ENCODE measurements at regions not wholly inside any gene's neighbourhood (a gene's known extent, or its start where the extent isn't known, plus 50 kb on each side); places are given as distances from the start of the nearest gene placed in this dataset.

DNA sequence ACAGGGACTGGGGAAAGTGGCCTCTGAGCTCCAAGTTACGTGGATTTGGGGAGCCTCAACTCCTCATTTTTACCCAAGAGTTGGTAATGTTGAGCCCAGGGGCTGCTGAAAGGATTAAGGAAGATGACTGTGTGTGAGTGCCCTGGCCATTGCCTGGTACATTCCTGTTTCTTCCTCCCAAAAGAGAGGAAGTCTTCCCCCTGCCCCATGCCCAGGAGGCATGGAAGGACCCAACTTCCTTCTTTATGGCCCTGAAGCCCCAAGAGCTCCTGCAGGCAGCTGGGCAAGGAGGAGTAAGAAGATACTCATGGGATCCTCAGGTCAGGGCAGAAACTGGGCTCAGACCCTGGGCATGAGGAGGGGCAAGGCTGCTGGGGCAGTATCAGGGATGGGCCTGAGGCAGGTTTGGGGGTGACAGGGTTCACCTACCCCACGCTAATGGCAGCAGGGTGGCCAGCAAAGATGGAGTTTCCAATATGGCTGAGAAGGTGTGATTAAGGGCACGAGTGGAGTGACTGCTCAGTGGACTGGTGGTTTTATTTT, 118.3 kb upstream of the MVB12B start:
- TF ChIP-seq, protein P1, sequence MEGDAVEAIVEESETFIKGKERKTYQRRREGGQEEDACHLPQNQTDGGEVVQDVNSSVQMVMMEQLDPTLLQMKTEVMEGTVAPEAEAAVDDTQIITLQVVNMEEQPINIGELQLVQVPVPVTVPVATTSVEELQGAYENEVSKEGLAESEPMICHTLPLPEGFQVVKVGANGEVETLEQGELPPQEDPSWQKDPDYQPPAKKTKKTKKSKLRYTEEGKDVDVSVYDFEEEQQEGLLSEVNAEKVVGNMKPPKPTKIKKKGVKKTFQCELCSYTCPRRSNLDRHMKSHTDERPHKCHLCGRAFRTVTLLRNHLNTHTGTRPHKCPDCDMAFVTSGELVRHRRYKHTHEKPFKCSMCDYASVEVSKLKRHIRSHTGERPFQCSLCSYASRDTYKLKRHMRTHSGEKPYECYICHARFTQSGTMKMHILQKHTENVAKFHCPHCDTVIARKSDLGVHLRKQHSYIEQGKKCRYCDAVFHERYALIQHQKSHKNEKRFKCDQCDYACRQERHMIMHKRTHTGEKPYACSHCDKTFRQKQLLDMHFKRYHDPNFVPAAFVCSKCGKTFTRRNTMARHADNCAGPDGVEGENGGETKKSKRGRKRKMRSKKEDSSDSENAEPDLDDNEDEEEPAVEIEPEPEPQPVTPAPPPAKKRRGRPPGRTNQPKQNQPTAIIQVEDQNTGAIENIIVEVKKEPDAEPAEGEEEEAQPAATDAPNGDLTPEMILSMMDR (conservative IDR thresholded peaks at IDR 0.05; ENCODE audit: low read depth, low read length) = no peak
- no peak for DNase-seq (ENCODE audit: low read depth)
- no peak overlapping the region for H3K4me3 ChIP-seq (ENCODE audit: low read length)

GRCh38 chr9:126211441-126212074, 115.1 kb upstream of the MVB12B start:
- H3K4me3 ChIP-seq (ENCODE audit: low read length) = no peak overlapping the region
- DNase-seq (ENCODE audit: low read depth) = no peak
- TF ChIP-seq, protein P1 (conservative IDR thresholded peaks at IDR 0.05; ENCODE audit: low read depth, low read length) = no peak

DNA sequence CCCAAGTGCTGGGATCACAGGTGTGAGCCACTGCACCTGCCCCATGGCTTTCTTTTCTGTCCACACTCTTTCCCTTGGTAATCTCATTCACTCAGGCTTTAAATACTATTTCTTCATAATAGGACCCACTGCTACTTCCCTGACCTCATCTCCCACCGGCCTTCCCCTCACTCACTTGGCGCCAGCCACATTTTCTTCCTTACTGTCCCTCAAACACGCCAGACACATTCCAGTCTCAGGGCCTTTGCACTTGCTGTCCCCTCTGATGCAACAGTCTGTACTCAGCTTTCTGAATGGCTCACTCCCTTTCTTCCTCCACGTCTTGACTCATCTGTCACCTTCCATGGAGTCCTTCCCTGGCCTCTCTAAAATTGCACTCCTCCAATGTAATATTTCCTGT, 111.1 kb upstream of the MVB12B start:
- TF ChIP-seq, protein P1 (conservative IDR thresholded peaks at IDR 0.05; ENCODE audit: low read depth, low read length) = no peak
- no peak for DNase-seq (ENCODE audit: low read depth)
- no peak overlapping the region for H3K4me3 ChIP-seq (ENCODE audit: low read length)

- no peak overlapping the region for H3K4me3 ChIP-seq (ENCODE audit: low read length)
- TF ChIP-seq, protein P1 (conservative IDR thresholded peaks at IDR 0.05; ENCODE audit: low read depth, low read length) = no peak
- no peak for DNase-seq (ENCODE audit: low read depth)
Observed at GRCh38 chr9:126216826-126217225, 109.8 kb upstream of the MVB12B start.

GRCh38 chr9:126217250-126217653, 109.4 kb upstream of the MVB12B start:
- no peak for DNase-seq (ENCODE audit: low read depth)
- TF ChIP-seq, protein P1 (conservative IDR thresholded peaks at IDR 0.05; ENCODE audit: low read depth, low read length) = no peak
- no peak overlapping the region for H3K4me3 ChIP-seq (ENCODE audit: low read length)

- DNase-seq (ENCODE audit: low read depth) = no peak
- no peak overlapping the region for H3K4me3 ChIP-seq (ENCODE audit: low read length)
- TF ChIP-seq, protein P1 (conservative IDR thresholded peaks at IDR 0.05; ENCODE audit: low read depth, low read length) = no peak
Observed at GRCh38 chr9:126217797-126218196, 108.8 kb upstream of the MVB12B start.

All from retinal pigment epithelial cell (primary cell).